ENCODE measurements at regions not wholly inside any gene's neighbourhood (a gene's known extent, or its start where the extent isn't known, plus 50 kb on each side); places are given as distances from the start of the nearest gene placed in this dataset.

- TF ChIP-seq REST (IDR thresholded peaks at IDR 0.05; ENCODE audit: insufficient read depth in 1 of 2, low read depth in 2 of 2, low read length in 2 of 2) (no peak), POLR2AphosphoS5 (IDR thresholded peaks at IDR 0.05; ENCODE audit: low read depth, low read length) (no peak), TAF1 (IDR thresholded peaks at IDR 0.05; ENCODE audit: borderline replicate concordance, insufficient read depth, low read length) (no peak), FOXP2 (optimal IDR thresholded peaks at IDR 0.05; ENCODE audit: borderline replicate concordance, extremely low read depth, extremely low read length, insufficient read depth) (no peak), SIN3A (IDR thresholded peaks at IDR 0.05; ENCODE audit: borderline replicate concordance, insufficient read depth, low read length) (no peak)
Observed at GRCh38 chr4:18931643-18932377, 910.3 kb upstream of the LCORL start.

Measured in PFSK-1 (cell line).